GM12878 (cell line): ENCODE measurements at regions not wholly inside any gene's neighbourhood (a gene's known extent, or its start where the extent isn't known, plus 50 kb on each side); places are given as distances from the start of the nearest gene placed in this dataset.

Experiments used
- ATAC-seq: fragments of 200-7000 bp; cut with Tn5 transposase; 3 replicates; pipeline ENCODE4 v1.9.1; 2020; ENCODE audit warnings: mild to moderate bottlenecking, moderate library complexity
- BruUV-seq: library from RNA; stranded (reverse); fragments of 400-500 nt; replicated peaks from 2 replicates; lab custom pipeline; 2021; lab: Mats Ljungman, UMichigan
- CTCF ChIA-PET: fragments of 300-600 bp; sonication (Branson Sonifier 250); formaldehyde crosslinking; extraction: SDS; loops from one replicate; lab custom pipeline; 2021; ENCODE audit warnings: inconsistent platforms; lab: Yijun Ruan, JAX
- POLR2A ChIA-PET: fragments of 350-600 bp; formaldehyde crosslinking; extraction: SDS; loops from one replicate; lab custom pipeline; 2021; ENCODE audit warnings: inconsistent platforms; lab: Charles Lee
- RAD21 ChIA-PET: fragments of 300-600 bp; sonication (Branson Sonifier 250); formaldehyde crosslinking; loops from one replicate; lab custom pipeline; 2023; ENCODE audit warnings: antibody characterized with exemption; ENCODE audit not compliant: unreplicated experiment; lab: Charles Lee
- SMC1A ChIA-PET: fragments of 300-600 bp; sonication (Branson Sonifier 250); formaldehyde crosslinking; loops from one replicate; lab custom pipeline; 2023; ENCODE audit not compliant: unreplicated experiment, uncharacterized antibody; lab: Charles Lee
- DNase-seq: peaks from one replicate; pipeline ENCODE4 v3.0.0-alpha.2; 2011; ENCODE audit warnings: low read depth, low spot score
- FAIRE-seq: peaks from 3 replicates; lab custom pipeline; 2011; peaks lifted over from hg19 to GRCh38; lab: Jason Lieb, UNC
- H2AFZ ChIP-seq: 2 replicates; pipeline ENCODE4 v1.6.0; 2011; ENCODE audit warnings: low read depth, low read length, control low read depth; ENCODE audit not compliant: control insufficient read depth
- H3K27ac ChIP-seq: 2 replicates; pipeline ENCODE4 v1.5.1; 2011; ENCODE audit warnings: control low read depth; ENCODE audit not compliant: control insufficient read depth, insufficient read depth
- H3K27me3 ChIP-seq, 2 experiments: replicated peaks in 1 of 2; 2 replicates each; pipeline versions ENCODE4 v1.6.0 to v1.6.1; 2011; ENCODE audit warnings: low read length in 1 of 2; ENCODE audit not compliant: control insufficient read depth in 2 of 2, insufficient read depth in 2 of 2
- H3K36me3 ChIP-seq, 2 experiments: 2 replicates each; pipeline ENCODE4 v1.5.1; 2011; ENCODE audit warnings: low read length in 1 of 2; ENCODE audit not compliant: control insufficient read depth in 2 of 2, insufficient read depth in 2 of 2
- H3K4me1 ChIP-seq: 2 replicates; pipeline ENCODE4 v1.6.1; 2011; ENCODE audit warnings: mild to moderate bottlenecking, low read length, moderate library complexity, mixed read lengths; ENCODE audit not compliant: control insufficient read depth, insufficient read depth
- H3K4me2 ChIP-seq: 2 replicates; pipeline ENCODE4 v1.6.0; 2011; ENCODE audit warnings: control low read depth; ENCODE audit not compliant: control insufficient read depth, insufficient read depth
- H3K4me3 ChIP-seq: fragments of 200-600 bp; sonication (generic); 2 replicates; pipeline ENCODE4 v1.5.1; 2016
- H3K79me2 ChIP-seq: 2 replicates; pipeline ENCODE4 v1.6.0; 2011; ENCODE audit warnings: low read length; ENCODE audit not compliant: control insufficient read depth, insufficient read depth
- H3K9ac ChIP-seq: 2 replicates; pipeline ENCODE4 v1.8.0; 2011; ENCODE audit warnings: low read length, control low read depth, mixed read lengths; ENCODE audit not compliant: control insufficient read depth, insufficient read depth
- H3K9me3 ChIP-seq: replicated peaks from 3 replicates; pipeline ENCODE4 v1.5.1; 2011; ENCODE audit warnings: mild to moderate bottlenecking, low read length; ENCODE audit not compliant: control insufficient read depth, insufficient read depth
- H4K20me1 ChIP-seq: 2 replicates; pipeline ENCODE4 v1.6.0; 2011; ENCODE audit not compliant: control insufficient read depth, insufficient read depth
- ASH2L ChIP-seq: fragments of 300-600, 200-600 bp; sonication (generic); IDR thresholded peaks from 2 replicates; pipeline ENCODE4 v1.6.1; 2017; ENCODE audit warnings: low read depth, mild to moderate bottlenecking, borderline replicate concordance
- ELK1 ChIP-seq: IDR thresholded peaks from 2 replicates; pipeline ENCODE4 v1.6.1; 2012; ENCODE audit warnings: low read depth, low read length, improper control_type of control experiment
- MYB ChIP-seq: fragments of 150-350 bp; IDR thresholded peaks from 2 replicates; pipeline ENCODE4 v1.6.1; 2014; ENCODE audit warnings: mild to moderate bottlenecking, low read depth, low read length, borderline replicate concordance
- PBX3 ChIP-seq: IDR thresholded peaks from 2 replicates; pipeline ENCODE4 v1.6.1; 2011; ENCODE audit warnings: mild to moderate bottlenecking, low read depth, low read length, moderate library complexity; ENCODE audit not compliant: insufficient replicate concordance
- PML ChIP-seq: IDR thresholded peaks from 2 replicates; pipeline ENCODE4 v1.6.1; 2012; ENCODE audit warnings: low read length, inconsistent platforms
- REST ChIP-seq: IDR thresholded peaks from 2 replicates; pipeline ENCODE4 v1.6.1; 2012; ENCODE audit warnings: mild to moderate bottlenecking, low read depth, low read length
- SIX5 ChIP-seq: IDR thresholded peaks from 2 replicates; pipeline ENCODE4 v1.6.1; 2011; ENCODE audit warnings: mild to moderate bottlenecking, low read depth, low read length, moderate library complexity; ENCODE audit not compliant: severe bottlenecking
- WGBS: methylation state at CpG from one replicate; pipeline ENCODE4 v1.1.6; 2016; ENCODE audit warnings: low lambda C conversion rate; ENCODE audit not compliant: insufficient replicate concordance, insufficient coverage; ENCODE audit errors: missing lambda C conversion rate; 5-methylcytosine and 5-hydroxymethylcytosine counted together
- in situ Hi-C: fragments of 300-500 bp; cut with MboI; formaldehyde crosslinking; loops from 9 replicates; pipeline ENCODE4 v1.14.3; 2018; ENCODE audit warnings: mixed read lengths
- intact Hi-C: fragments of 100-400 bp; cut with micrococcal nuclease; formaldehyde crosslinking; loops from one replicate; pipeline ENCODE4 v1.14.2; 2022; ENCODE audit not compliant: unreplicated experiment

GRCh38 chr12:58413794-58414193 is 472.4 kb downstream of the ATP23 start:
- H3K4me1 ChIP-seq, result no peaks in the 10 kb centered on the region
- TF ChIP-seq ASH2L (no peak), REST (no peak), PML (no peak), SIX5 (no peak), PBX3 (no peak), MYB (no peak), ELK1 (no peak)
- ChIA-PET RAD21 (interaction anchor here (0.7 kb wide), 1 partner anchor 52 kb away, joined by 3 read pairs; no protein-coding TSS in a partner anchor), CTCF (no interaction called here), POLR2A (no interaction called here), SMC1A (no interaction called here)
- H3K27ac ChIP-seq, result no peak overlapping the region
- no peaks in the 10 kb centered on the region; a peak in 1 of 4 replicates for H3K27me3 ChIP-seq
- H4K20me1 ChIP-seq, result no peaks in the 10 kb centered on the region
- DNase-seq, result no peak
- ATAC-seq, result no peak
- intact Hi-C loops (no loop called here), in situ Hi-C loops (no loop called here)
- no peak overlapping the region for H2AFZ ChIP-seq
- H3K36me3 ChIP-seq, result no peaks in the 10 kb centered on the region
- no peak overlapping the region for H3K4me3 ChIP-seq
- H3K79me2 ChIP-seq, result no peaks in the 10 kb centered on the region
- BruUV-seq, result no TSS peak
- no peak overlapping the region for H3K9ac ChIP-seq
- H3K9me3 ChIP-seq, result no peaks in the 10 kb centered on the region
- WGBS, result 63% methylated on average over 1 of the region's 1 CpG
- H3K4me2 ChIP-seq, result no peak overlapping the region
- FAIRE-seq, result no peak
